ENCODE measurements at regions not wholly inside any gene's neighbourhood (a gene's known extent, or its start where the extent isn't known, plus 50 kb on each side); places are given as distances from the start of the nearest gene placed in this dataset.
A peak's percentile ranks its signal among the peaks of the same experiment; 100 is the strongest.
"Not testable (repeated sequence)": the region's sequence is repeated elsewhere in the genome, so short reads cannot be mapped to it uniquely, and the experiment has no call there.

GRCh38 chr13:62387647-62388046, 972.0 kb upstream of the PCDH20 start:
- H3K27ac ChIP-seq, result no peak overlapping the region
- TF ChIP-seq ZFX (IDR thresholded peaks at IDR 0.05) (no peak), CTCF (conservative IDR thresholded peaks at IDR 0.05) (peak; percentile 50)

GRCh38 chr13:62379241-62379640, 963.6 kb upstream of the PCDH20 start:
- H3K27ac ChIP-seq, result not testable (repeated sequence)

- H3K27ac ChIP-seq, result no peak overlapping the region
- TF ChIP-seq ZFX (IDR thresholded peaks at IDR 0.05), result no peak
- no peak for TF ChIP-seq CTCF (conservative IDR thresholded peaks at IDR 0.05)
These were observed 962.2 kb upstream of the PCDH20 start for GRCh38 chr13:62377838-62378237.

GRCh38 chr13:62375653-62376052, 960.0 kb upstream of the PCDH20 start:
- TF ChIP-seq ZFX (IDR thresholded peaks at IDR 0.05), result no peak
- TF ChIP-seq CTCF (conservative IDR thresholded peaks at IDR 0.05), result no peak
- no peak overlapping the region for H3K27ac ChIP-seq

GRCh38 chr13:62371737-62372136, 956.1 kb upstream of the PCDH20 start:
- no peak for TF ChIP-seq CTCF (conservative IDR thresholded peaks at IDR 0.05)
- TF ChIP-seq ZFX (IDR thresholded peaks at IDR 0.05), result no peak
- no peak overlapping the region for H3K27ac ChIP-seq

DNA sequence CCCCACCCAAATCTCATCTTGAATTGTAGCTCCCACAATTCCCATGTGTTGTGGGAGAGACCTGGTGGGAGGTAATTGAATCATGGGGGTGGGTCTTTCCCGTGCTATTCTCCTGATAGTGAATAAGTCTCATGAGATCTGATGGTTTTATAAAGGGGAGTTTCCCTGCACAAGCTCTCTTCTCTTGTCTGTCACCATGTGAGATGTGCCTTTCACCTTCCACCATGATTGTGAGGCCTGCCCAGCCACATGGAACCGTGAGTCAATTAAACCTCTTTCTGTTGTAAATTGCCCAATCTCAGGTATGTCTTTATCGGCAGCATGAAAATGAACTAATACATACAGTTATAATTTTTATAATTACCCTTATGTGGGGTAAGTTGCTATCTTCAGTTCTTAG, 952.3 kb upstream of the PCDH20 start:
- not testable (repeated sequence) for H3K27ac ChIP-seq

DNA sequence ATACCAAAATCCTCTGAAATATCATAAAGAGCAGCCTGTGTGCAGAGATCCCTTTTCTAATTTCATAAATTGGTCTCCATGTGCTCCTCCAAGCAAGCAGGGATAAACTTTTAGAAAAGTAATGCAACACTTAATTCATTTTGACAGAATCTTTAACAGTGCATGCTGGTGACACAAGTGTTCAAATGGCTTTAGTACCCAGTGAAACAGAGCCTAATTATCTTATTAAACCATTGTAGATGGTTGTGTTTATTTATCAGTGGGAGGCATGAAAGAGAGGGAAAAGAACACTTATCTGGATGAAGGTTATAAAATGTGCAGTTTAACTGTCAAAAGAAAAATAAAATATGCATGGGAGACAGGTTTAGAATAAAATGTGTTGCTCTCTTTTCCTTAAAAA, 945.0 kb upstream of the PCDH20 start:
- TF ChIP-seq ZFX (IDR thresholded peaks at IDR 0.05) (no peak), CTCF (conservative IDR thresholded peaks at IDR 0.05) (no peak)
- no peak overlapping the region for H3K27ac ChIP-seq

- H3K27ac ChIP-seq, result no peak overlapping the region
- no peak for TF ChIP-seq ZFX (IDR thresholded peaks at IDR 0.05)
- TF ChIP-seq CTCF (conservative IDR thresholded peaks at IDR 0.05), result no peak
These were observed 942.9 kb upstream of the PCDH20 start for GRCh38 chr13:62358646-62358932.

All from C4-2B (cell line).